ENCODE measurements at regions not wholly inside any gene's neighbourhood (a gene's known extent, or its start where the extent isn't known, plus 50 kb on each side); places are given as distances from the start of the nearest gene placed in this dataset.

- intact Hi-C loops (cut with micrococcal nuclease) = no loop called here
- in situ Hi-C loops (cut with MboI) = no loop called here
- no peak overlapping the region for H3K4me2 ChIP-seq (ENCODE audit: insufficient read depth, low read length)
- no peak overlapping the region for H2AFZ ChIP-seq (ENCODE audit: low read depth, low read length)
- H3K9me1 ChIP-seq (ENCODE audit: control insufficient read depth, insufficient read depth, low read length) = no peaks in the 10 kb centered on the region
- H3K27ac ChIP-seq (ENCODE audit: extremely low read depth, low read depth, low read length) = no peak overlapping the region
- no peak for ATAC-seq
- DNase-seq (ENCODE audit: extremely low read depth in 1 of 4, low spot score in 3 of 4) = no peak
- no peak overlapping the region for H3K9ac ChIP-seq (ENCODE audit: insufficient read depth in 1 of 2, low read depth in 2 of 2, low read length in 2 of 2)
- FAIRE-seq = no peak
- WGBS (ENCODE audit: insufficient coverage, low coverage, missing lambda C conversion rate) = 8% methylated on average over 2 of the region's 2 CpGs
- no peaks in the 10 kb centered on the region for H3K27me3 ChIP-seq (ENCODE audit: control insufficient read depth in 2 of 2, insufficient read depth in 2 of 2, low read length in 2 of 2)
- no peaks in the 10 kb centered on the region for H3K36me3 ChIP-seq (ENCODE audit: control insufficient read depth, insufficient read depth, low read length)
- no peaks in the 10 kb centered on the region for H4K20me1 ChIP-seq (replicated peaks; ENCODE audit: control insufficient read depth, insufficient read depth, low read length)
- no peaks in the 10 kb centered on the region; a peak in 1 of 5 replicates for H3K4me1 ChIP-seq (replicated peaks in 1 of 2; ENCODE audit: control insufficient read depth in 2 of 2, insufficient read depth in 2 of 2, low read length in 2 of 2)
- POLR2A ChIA-PET = interaction anchor here (0.7 kb wide), 1 partner anchor 970 kb away, joined by 4 read pairs; no protein-coding TSS in a partner anchor
- no TSS peak for BruUV-seq (replicated peaks)
- H3K9me3 ChIP-seq (replicated peaks; ENCODE audit: control insufficient read depth, insufficient read depth, low read depth, low read length) = no peaks in the 10 kb centered on the region
- no peak overlapping the region for H3K4me3 ChIP-seq
- no peaks in the 10 kb centered on the region for H3K79me2 ChIP-seq (ENCODE audit: control insufficient read depth, insufficient read depth, low read length)
- no peak for TF ChIP-seq JUN (IDR thresholded peaks at IDR 0.05; ENCODE audit: borderline replicate concordance, low read depth, low read length)
- no peak for TF ChIP-seq JUN (CRISPR knock-in tag; IDR thresholded peaks at IDR 0.05; ENCODE audit: borderline replicate concordance)
- no peak for TF ChIP-seq NBN (IDR thresholded peaks at IDR 0.05; ENCODE audit: low read depth)
- TF ChIP-seq ZNF512 (tag; IDR thresholded peaks at IDR 0.05) = no peak
- TF ChIP-seq BCLAF1 (IDR thresholded peaks at IDR 0.05; ENCODE audit: borderline replicate concordance in 1 of 2, control insufficient read depth in 1 of 2, low read depth in 2 of 2, low read length in 1 of 2) = no peak
- no peak for TF ChIP-seq SIN3A (IDR thresholded peaks at IDR 0.05; ENCODE audit: borderline replicate concordance in 2 of 2, control insufficient read depth in 1 of 2, low read depth in 2 of 2, low read length in 2 of 2)
- TF ChIP-seq SETDB1 (IDR thresholded peaks at IDR 0.05; ENCODE audit: low read length) = no peak
- no peak for TF ChIP-seq CEBPG (CRISPR knock-in tag; IDR thresholded peaks at IDR 0.05)
- TF ChIP-seq CEBPG (tag; conservative IDR thresholded peaks at IDR 0.05 in 1 of 2, IDR thresholded peaks at IDR 0.05 in 1 of 2) = no peak
- TF ChIP-seq SRSF3 (IDR thresholded peaks at IDR 0.05; ENCODE audit: insufficient read depth, low read length) = no peak
- no peak for TF ChIP-seq CEBPB (tag; IDR thresholded peaks at IDR 0.05)
- TF ChIP-seq PRPF4 (IDR thresholded peaks at IDR 0.05; ENCODE audit: insufficient read depth, low read depth, low read length, poor library complexity, severe bottlenecking) = no peak
- no peak for TF ChIP-seq FUS (optimal IDR thresholded peaks at IDR 0.05; ENCODE audit: low read depth, low read length)
- TF ChIP-seq ZNF830 (CRISPR knock-in tag; IDR thresholded peaks at IDR 0.05) = no peak
- TF ChIP-seq TCF7L2 (IDR thresholded peaks at IDR 0.05; ENCODE audit: low read depth, low read length) = no peak
- CTCF ChIA-PET (ENCODE audit: low intra/inter-chr PET ratio) = no interaction called here
Measured at GRCh38 chr17:63033142-63033541, 67.1 kb downstream of the TANC2 start.
